Endothelial cell of hepatic sinusoid (primary cell): ENCODE measurements at regions not wholly inside any gene's neighbourhood (a gene's known extent, or its start where the extent isn't known, plus 50 kb on each side); places are given as distances from the start of the nearest gene placed in this dataset.
"Not testable (repeated sequence)": the region's sequence is repeated elsewhere in the genome, so short reads cannot be mapped to it uniquely, and the experiment has no call there.

Experiments used
- in situ Hi-C: cut with HindIII; loops from 2 replicates; pipeline ENCODE4 v1.10.0; 2017; ENCODE audit warnings: low sequenced_read_pairs

DNA sequence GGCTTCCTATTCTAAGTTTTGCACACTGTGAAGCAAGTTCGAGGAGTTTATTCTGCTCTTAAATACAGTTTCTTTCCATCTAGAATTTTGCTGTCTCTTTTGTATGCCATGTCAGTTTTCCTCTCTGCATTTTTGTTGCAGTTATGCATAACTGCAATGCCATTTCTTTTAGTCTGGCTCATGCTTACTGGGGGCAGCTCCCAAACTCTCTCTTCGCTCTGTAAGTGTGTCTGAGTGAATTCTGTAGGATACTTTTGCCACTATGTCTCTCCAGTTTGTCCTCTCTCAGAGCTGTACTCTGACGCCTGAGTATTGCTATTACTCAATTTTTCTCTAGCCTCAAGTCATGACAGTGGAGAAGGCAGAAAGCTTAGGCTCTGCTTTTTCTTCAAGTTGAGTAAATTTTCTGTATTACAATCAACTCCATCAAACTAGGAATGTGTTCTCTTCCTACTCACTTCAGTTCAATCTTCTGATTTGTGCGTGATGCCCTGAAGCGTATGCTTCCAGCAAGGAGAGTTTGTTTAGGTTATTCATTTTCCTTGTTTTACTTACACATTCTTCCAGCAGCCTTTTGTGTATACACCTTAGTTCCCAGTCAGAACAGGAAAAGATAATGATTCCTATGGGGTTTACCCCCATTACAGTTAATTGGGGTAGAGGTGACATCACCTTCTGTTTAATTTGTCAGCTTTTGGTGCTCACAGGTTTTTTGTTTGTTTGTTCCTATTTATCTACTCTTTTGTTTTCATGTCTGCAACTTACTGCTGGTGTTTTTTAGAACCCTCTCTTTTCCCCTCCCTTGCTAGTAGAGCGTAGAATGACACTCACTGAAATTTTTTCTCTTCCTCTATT, 430.9 kb downstream of the BCKDHB start:
- in situ Hi-C loops: no loop called here

DNA sequence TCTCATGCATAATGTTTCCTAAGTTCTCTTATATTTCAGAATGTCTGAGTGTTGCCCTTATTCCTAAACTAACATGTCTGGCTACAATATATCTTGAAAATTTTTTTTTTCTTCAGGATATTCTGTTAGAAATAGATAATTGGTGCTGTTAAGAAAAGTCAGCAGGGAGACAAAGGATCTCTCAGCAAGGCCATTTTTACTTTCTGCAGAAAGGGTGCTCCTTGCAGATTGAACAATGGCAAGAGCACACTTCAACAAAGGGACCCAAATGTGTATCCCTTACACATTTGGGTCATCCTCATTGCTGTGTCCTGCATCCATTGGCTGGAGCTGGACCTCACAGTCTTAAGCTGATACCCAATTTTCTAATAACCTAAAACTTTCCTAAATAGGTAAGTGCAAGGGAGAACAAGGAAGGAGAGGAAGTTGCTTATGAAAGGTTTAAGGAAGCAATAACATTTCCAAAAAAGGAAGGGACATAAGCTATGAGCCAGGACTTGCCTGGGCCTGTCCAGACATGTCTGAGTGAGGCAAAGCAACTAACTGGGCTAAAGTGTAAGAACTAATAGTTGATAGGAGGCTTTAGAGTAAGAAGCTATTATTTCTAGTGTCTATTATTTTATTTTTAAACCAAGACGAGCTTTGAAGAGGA, 429.6 kb downstream of the BCKDHB start:
- in situ Hi-C loops: no loop called here

DNA sequence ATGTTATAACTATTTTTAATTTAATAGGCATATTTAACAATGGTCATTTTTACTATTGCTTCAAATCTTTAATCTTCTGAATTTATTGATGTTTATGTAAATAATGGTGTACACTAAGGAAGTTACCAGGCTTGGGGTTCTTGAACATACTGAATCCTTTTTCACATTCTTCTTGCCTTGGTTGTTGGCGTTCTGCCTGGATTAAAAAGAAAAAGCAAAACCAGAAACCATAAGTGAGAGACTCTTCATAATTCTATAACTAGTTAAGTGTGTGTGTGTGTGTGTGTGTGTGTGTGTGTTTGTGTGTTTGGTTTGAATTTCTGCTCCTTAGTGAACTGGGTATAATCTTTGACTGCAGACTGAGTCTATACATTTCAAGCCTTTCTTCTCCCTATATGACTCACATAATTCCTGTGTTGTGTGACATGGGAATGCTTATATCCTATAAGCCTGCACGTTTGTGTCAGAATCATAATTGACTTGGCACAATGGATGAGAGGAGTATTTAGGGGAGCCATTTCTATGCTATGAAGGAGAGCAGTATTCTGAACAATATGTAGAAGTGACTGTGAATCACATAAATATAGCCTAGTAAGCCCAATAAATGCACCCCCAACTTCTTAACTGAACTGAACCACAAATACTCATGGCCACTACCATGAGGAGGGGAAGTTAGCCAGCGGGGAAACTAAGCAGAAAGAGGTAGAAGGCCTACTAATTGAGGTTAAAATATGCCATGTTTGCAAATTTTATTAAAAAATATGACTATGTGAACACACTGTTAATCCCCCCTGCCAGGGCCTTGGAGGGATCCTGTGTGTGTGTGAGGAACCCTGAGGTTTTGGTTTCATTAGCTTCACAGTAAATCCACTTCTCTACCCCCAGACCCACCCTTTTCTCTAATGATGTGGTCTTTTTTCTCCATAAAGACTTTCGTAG, 425.5 kb downstream of the BCKDHB start:
- in situ Hi-C loops: no loop called here

DNA sequence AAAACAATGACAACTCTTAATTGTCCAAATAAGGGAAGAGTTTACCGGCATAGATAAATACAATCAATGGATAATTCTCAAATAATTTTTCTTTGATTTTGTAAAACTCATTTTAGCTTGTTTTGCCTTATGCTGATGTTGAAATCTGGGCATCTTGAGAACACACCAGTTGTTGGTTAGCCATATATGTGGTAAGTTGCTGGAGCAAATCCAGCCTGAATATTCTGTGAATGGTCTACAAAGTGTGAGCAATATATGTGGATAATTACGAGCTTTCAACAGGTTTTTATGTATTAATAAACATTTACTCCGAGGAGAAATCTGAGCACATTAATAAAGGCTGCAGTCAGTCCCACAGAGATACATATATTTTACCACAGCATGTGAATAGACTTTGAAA, 423.6 kb downstream of the BCKDHB start:
- in situ Hi-C loops: no loop called here

DNA sequence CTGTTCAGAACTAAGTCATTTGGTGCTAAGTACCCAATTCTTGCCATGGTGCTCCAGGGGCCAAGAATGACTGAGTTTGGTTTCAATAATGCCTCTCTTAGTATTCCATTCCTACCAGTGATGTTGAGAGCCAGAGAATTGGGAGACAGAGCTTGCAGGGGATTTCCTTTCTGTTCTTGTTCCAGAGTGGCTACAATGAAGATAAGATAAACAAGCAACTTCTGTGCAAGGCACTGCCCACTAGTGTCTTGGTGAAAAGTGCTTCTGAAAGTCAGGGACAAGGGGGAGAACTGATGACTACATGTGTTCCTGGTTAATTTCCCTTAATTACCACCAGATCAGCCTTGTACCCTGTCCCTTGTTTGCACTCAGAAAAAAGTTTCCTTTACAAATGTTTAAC, 421.6 kb downstream of the BCKDHB start:
- in situ Hi-C loops: loop anchor here (5.0 kb wide), 1 partner anchor 71 kb away; no protein-coding TSS in a partner anchor

DNA sequence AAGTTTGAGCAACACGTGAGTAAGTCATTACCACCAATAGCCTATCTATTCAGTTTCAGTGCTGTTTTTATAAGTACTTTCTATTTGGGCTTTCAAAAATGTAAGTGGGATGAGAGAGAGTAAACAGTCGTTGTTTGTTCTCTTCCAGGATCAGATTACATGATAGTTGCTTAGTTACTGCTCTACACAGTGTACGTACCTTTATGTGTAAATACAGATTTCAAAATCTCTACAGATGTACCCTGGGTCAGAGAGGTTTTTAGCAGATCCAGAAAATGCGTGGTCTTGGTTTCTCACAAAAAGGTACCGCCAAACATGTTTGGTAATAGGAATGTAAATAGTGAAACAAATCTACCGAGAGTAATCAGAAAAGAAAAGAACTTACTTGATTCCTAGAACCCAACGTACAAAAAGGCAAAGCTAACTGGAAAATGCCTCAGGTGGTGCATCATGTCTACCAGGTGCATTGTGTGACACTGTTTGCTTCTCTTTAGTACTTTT, 421.1 kb downstream of the BCKDHB start:
- in situ Hi-C loops: loop anchor here (5.0 kb wide), 1 partner anchor 70 kb away; no protein-coding TSS in a partner anchor

DNA sequence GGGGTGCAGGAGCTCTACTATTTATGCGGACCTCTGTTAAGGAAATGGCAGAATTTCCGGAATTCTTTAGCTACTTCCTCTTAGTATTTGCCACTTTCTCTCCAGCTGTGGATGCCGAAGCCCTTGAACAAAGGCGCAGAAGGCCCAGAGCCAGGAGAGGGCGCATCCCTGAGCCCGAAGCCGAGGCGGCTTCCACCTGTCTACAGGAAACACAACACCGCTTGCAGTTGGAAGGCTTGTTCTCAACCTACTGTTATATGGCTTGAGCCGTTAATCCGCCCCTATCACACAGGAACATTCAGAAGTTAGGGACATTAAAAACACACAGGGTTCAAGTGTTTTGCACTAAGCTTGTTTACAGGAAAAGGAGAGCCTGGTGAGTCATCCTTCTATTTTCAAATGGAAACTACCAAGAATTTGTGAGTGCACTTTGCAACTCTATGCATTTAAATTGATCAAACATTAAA, 417.1 kb downstream of the BCKDHB start:
- in situ Hi-C loops: no loop called here

DNA sequence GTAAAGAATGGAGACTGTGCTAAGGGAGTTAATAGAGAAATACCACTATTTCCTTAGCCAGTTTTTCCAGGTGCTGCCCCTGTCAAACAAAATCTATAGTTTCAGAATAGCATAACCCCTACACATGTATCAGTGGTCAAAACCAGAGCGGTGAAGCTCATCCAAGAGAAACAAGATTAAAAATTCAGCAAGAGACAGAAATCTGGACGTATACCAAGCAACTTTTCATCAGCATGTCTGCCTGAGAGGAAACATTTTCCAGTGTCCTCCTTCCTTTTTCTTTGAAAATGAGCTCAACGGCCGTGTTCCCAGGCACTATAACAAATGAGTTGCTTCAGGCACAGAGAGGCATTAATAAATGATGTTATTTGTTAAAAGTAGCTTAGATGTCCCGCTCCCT, 416.5 kb downstream of the BCKDHB start:
- in situ Hi-C loops: no loop called here

DNA sequence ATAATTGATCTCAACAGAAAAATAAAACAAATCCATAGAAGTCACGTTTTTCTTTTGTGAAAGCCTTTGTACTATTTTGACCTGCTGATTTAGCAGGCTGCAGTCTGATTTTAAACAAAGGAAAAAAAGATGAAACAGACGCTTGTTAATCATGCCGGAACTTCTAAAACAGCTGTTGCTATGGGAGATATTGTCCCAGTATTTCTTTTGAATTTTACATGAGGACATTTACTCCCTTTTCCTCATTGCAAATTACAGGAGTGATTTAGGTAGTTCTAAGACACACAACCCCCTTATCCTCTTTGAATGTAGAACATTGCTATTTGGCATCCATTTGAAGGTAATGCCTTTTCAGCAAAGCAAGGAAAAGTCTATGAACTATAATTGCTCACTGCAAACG, 416.1 kb downstream of the BCKDHB start:
- in situ Hi-C loops: no loop called here

DNA sequence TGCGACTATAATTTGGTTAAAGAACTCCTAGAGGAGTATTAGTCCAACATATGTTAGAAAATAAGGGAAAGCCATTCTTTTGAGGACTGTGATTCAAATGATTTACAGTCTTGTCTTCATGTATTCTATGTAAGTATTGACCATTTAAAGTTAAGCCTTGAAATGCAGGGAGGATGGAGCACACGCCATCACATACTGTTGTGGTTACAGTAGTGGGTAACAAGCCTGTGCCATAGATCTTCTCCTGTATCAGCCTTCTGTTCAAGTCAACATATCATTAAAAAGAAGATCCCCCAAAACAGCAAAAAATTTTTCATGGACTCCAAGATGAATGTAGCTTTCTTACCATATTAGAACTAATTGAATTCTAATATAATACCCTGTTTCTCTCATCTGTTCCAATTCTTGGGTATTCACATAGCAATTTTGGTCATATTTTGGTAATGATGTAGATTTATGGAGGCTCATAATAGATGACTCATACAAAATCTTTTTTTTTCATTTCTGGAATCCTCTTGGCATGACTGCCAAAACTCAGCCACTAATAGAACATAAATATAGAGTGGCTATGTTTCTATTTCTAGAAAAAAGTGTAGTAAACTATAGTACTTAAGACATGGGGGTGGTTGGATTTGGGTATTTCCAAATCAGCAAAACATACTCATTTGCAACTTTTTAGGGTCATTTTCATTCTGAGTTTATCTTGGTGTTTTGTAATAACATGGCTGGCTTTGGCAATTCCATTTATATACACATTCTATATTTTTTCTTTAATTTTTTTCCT, 413.5 kb downstream of the BCKDHB start:
- in situ Hi-C loops: no loop called here

DNA sequence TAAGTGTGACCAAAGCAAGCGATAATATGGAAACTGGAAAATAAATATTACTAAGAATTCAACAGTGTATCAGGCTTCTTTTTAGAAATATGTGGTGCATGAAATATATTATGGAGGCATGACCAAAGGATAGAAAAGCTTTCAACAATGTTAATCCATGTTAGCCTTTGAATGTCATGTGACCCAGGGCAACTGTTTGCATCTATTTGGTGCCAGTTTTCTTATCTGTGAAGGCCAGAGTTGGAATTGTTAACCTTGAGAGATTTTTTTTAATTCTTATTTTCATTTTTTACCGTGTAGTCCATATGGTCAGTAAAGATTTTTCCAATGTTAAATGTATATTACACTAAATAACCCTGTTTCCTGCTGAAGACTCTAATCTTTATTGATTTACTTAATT, 411.1 kb downstream of the BCKDHB start:
- in situ Hi-C loops: no loop called here

DNA sequence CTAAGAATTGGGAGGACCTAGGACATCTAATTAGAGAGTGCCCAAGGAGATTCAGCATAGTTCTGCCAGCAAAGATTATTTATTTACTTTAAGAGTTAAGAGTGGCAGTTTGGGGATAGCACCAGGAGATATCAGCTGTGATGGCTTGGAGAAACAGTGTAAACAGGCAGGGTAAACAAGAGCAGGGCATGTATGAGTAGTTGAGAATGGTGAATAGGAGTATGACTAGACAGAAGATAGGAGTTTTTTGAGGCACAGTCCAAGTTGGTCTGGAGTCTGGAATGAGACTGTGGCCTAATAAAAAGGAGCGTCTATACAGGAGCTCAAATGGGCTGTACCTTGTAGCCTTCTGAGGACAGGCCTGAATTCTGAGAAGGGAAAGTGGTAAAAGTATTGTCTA, 404.1 kb downstream of the BCKDHB start:
- in situ Hi-C loops: not testable (repeated sequence)

DNA sequence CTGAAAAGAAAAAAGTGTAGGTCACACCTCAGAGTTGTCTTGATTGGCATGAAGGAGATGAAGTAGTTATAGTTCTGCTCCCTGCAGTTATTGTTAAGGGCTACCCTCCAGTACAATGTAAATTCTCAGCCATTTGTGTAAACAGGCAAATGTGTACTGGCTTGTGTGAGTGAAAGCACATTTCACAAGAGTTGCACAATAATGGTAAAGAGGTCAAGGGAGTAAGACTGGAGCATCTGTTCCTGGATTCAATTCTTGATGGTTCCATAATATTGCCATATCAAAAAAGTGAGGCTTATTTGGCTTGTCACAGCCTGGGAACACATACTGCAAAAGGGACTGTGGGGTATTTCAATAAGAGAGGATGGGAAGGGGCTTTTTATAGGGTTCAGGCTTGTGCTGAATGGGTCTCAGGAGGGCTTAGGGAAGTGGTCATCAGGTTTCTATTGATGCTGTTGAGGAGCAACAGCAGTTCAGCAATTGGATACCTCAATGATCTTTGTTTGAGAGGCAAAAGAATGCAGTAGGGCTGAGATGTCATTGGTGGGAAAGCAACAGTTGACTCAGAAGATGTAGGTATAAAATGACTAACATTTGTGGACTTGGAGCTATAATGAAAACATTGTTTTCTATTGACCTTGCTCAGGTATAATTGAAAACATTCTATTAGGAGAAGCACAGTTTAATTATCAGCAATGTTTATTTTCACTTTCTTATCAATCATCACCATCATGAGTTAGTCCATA, 402.6 kb downstream of the BCKDHB start:
- in situ Hi-C loops: no loop called here

DNA sequence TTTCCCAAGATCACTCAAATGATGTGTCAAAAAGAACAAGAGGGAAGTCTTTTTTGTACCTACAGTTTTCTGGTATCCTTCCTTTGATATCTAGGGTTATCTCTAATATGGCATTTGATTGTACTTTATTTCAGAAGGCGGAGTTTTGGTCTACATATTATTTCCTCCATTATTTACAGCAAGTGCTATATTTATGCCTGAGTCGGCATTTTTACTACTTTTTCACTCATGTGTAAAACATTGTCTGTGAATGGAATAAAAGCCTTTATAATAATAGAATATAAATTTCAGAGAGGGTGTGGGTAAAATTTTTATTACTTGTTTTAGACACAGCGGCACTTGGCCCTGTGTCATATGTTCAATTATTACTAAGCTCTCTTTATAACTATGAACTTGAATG, 398.4 kb downstream of the BCKDHB start:
- in situ Hi-C loops: no loop called here

DNA sequence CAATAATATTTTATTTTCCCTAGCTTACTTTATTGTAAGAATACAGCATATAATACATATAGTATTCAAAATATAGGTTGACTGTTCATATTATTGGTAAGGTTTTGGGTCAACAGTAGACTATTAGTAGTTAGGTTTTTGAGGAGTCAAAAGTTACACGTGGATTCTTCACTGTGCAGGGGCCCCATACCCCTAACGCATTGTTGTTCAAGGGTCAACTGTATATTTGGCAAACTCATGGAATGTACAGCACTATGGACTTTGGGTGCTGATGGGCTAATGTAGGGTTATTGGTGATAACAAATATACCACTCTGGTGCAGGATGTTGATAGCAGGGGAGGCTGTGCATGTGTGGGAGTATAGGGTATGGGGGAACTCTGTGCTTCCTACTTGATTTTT, 397.2 kb downstream of the BCKDHB start:
- in situ Hi-C loops: no loop called here

DNA sequence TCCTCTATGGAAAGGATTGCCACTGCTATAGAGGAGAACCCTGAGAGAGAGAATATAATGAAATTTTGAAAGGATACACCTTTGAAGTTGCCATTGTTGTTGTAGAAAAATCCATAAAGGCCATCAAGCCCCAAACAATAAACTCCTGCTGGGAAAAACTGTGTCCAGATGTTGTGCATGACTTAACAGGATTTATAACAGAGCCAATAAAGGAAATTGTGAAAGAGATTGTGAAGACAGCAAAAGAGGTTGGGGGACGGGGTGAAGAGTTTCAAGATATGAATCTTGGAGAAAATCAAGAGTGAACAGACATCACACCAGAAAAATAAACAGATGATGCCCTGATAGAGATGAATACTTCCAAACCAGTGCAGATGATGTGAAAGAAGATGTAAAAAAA, 396.4 kb downstream of the BCKDHB start:
- in situ Hi-C loops: no loop called here

DNA sequence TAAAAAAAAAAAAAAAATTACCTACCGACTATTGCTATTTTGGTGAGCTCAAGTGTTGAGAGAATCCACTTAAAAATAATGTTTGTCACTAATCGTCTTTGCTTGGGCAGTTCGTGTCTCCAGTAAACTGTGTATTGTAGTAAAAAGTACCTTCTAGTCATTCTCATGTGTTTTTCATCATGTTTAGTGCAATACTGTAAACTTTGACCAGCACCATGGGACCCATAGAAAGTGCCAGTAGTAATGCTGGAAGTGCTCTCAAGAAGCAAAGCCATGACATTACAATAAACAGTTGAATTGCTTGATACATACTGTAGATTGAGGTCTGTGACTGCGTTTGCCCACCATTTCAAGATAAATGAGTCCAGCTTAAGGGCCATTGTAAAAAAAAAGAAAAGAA, 395.2 kb downstream of the BCKDHB start:
- in situ Hi-C loops: no loop called here

DNA sequence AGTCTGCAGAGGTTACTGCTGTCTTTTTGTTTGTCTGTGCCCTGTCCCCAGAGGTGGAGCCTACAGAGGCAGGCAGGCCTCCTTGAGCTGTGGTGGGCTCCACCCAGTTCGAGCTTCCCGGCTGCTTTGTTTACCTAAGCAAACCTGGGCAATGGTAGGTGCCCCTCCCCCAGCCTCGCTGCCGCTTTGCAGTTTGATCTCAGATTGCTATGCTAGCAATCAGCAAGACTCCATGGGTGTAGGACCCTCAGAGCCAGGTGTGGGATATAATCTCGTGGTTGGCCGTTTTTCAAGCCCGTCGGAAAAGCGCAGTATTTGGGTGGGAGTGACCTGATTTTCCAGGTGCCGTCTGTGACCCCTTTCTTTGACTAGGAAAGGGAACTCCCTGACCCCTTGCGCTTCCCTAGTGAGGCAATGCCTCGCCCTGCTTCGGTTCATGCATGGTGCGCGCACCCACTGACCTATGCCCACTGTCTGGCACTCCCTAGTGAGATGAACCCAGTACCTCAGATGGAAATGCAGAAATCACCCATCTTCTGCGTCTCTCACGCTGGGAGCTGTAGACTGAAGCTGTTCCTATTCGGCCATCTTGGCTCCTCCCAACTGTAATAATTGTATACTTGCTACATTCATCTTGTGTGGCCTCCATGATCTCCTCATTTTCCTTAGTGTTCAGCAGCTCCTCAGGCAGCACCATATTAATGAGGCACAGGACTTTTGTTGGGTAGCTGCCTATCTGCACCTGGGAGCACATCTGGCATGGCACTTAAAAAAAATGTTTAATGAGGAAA, 391.4 kb downstream of the BCKDHB start:
- in situ Hi-C loops: not testable (repeated sequence)
